WTC11 (cell line): ENCODE measurements at regions not wholly inside any gene's neighbourhood (a gene's known extent, or its start where the extent isn't known, plus 50 kb on each side); places are given as distances from the start of the nearest gene placed in this dataset.
A peak's percentile ranks its signal among the peaks of the same experiment; 100 is the strongest.

Experiments used
- ATAC-seq: fragments of 200-7000 bp; cut with Tn5 transposase; 2 replicates; pipeline ENCODE4 v1.10.0; 2021; ENCODE audit warnings: mild to moderate bottlenecking, moderate library complexity
- CTCF ChIA-PET: fragments of 300-600 bp; sonication (Branson Sonifier 250); formaldehyde crosslinking; loops from one replicate; lab custom pipeline; 2021; ENCODE audit warnings: antibody characterized with exemption; lab: Charles Lee
- POLR2A ChIA-PET: fragments of 350-600 bp; sonication (Branson Sonifier 250); formaldehyde crosslinking; loops from one replicate; lab custom pipeline; 2021; ENCODE audit warnings: antibody characterized with exemption; lab: Charles Lee
- DNase-seq: peaks from one replicate; pipeline ENCODE4 v3.0.0; 2021; ENCODE audit warnings: low spot score
- H3K27ac Mint-ChIP-seq: 2 replicates; pipeline ENCODE4 v1.8.0; 2021; ENCODE audit warnings: mixed read lengths
- H3K27me3 Mint-ChIP-seq: 2 replicates; pipeline ENCODE4 v1.8.0; 2021; ENCODE audit warnings: low read depth, mild to moderate bottlenecking, moderate library complexity, mixed read lengths
- H3K36me3 Mint-ChIP-seq: 2 replicates; pipeline ENCODE4 v1.8.0; 2021; ENCODE audit warnings: mixed read lengths
- H3K4me1 Mint-ChIP-seq: 2 replicates; pipeline ENCODE4 v1.8.0; 2022; ENCODE audit warnings: mixed read lengths
- H3K4me3 Mint-ChIP-seq: 2 replicates; pipeline ENCODE4 v1.8.0; 2021; ENCODE audit warnings: mild to moderate bottlenecking, moderate library complexity, mixed read lengths
- H3K9me3 Mint-ChIP-seq: 2 replicates; pipeline ENCODE4 v1.8.0; 2021; ENCODE audit warnings: mixed read lengths
- ETV6 ChIP-seq: sonication (generic); formaldehyde crosslinking; IDR thresholded peaks from 2 replicates; pipeline ENCODE4 v1.8.1; 2022; ENCODE audit warnings: mild to moderate bottlenecking, missing genetic modification reagents
- FOXK1 ChIP-seq: sonication (generic); formaldehyde crosslinking; IDR thresholded peaks from 2 replicates; pipeline ENCODE4 v1.8.0; 2022; ENCODE audit warnings: mild to moderate bottlenecking, moderate library complexity, missing genetic modification reagents
- GTF2I ChIP-seq: fragments of 250-450 bp; sonication (Bioruptor Pico); conservative IDR thresholded peaks from 2 replicates; pipeline ENCODE4 v1.4.0; 2021; ENCODE audit warnings: mild to moderate bottlenecking
- SP1 ChIP-seq: sonication (generic); formaldehyde crosslinking; conservative IDR thresholded peaks from 2 replicates; pipeline ENCODE4 v1.8.1; 2022; ENCODE audit warnings: missing genetic modification reagents
- ZBTB21 ChIP-seq: sonication (generic); formaldehyde crosslinking; IDR thresholded peaks from 2 replicates; pipeline ENCODE4 v1.8.1; 2023; ENCODE audit warnings: mild to moderate bottlenecking, missing genetic modification reagents, borderline replicate concordance
- ZNF219 ChIP-seq: sonication (generic); formaldehyde crosslinking; IDR thresholded peaks from 2 replicates; pipeline ENCODE4 v1.8.0; 2023; ENCODE audit warnings: missing genetic modification reagents, mild to moderate bottlenecking, borderline replicate concordance
- TF ChIP-seq, protein P1 (sequence below): sonication (generic); formaldehyde crosslinking; IDR thresholded peaks from 2 replicates; pipeline ENCODE4 v1.8.1; 2023; ENCODE audit warnings: mild to moderate bottlenecking, missing genetic modification reagents, borderline replicate concordance
- TF ChIP-seq, protein P2 (sequence below): sonication (generic); formaldehyde crosslinking; IDR thresholded peaks from 2 replicates; pipeline ENCODE4 v1.8.0; 2022; ENCODE audit warnings: mild to moderate bottlenecking, missing genetic modification reagents
- TF ChIP-seq, protein P3 (sequence below): fragments of 250-450 bp; sonication (Bioruptor Pico); IDR thresholded peaks from 2 replicates; pipeline ENCODE4 v1.9.0; 2021; ENCODE audit warnings: moderate library complexity, mild to moderate bottlenecking, inconsistent platforms, borderline replicate concordance
- TF ChIP-seq, protein P4 (sequence below): sonication (generic); formaldehyde crosslinking; IDR thresholded peaks from 2 replicates; pipeline ENCODE4 v1.8.0; 2022; ENCODE audit warnings: missing genetic modification reagents
- TF ChIP-seq, protein P5 (sequence below): sonication (generic); formaldehyde crosslinking; IDR thresholded peaks from 2 replicates; pipeline ENCODE4 v1.8.1; 2023; ENCODE audit warnings: mild to moderate bottlenecking, missing genetic modification reagents, moderate library complexity
- TF ChIP-seq, protein P6 (sequence below): sonication (generic); formaldehyde crosslinking; IDR thresholded peaks from 2 replicates; pipeline ENCODE4 v1.8.1; 2022; ENCODE audit warnings: mild to moderate bottlenecking, moderate library complexity, missing genetic modification reagents
- TF ChIP-seq, protein P7 (sequence below): fragments of 250-450 bp; sonication (Bioruptor Pico); IDR thresholded peaks from 2 replicates; pipeline ENCODE4 v2.1.2; 2022; ENCODE audit warnings: mild to moderate bottlenecking, moderate library complexity
- TF ChIP-seq, protein P8 (sequence below): fragments of 250-450 bp; sonication (Bioruptor Pico); IDR thresholded peaks from 2 replicates; pipeline ENCODE4 v1.9.0; 2021; ENCODE audit warnings: mild to moderate bottlenecking

DNA sequence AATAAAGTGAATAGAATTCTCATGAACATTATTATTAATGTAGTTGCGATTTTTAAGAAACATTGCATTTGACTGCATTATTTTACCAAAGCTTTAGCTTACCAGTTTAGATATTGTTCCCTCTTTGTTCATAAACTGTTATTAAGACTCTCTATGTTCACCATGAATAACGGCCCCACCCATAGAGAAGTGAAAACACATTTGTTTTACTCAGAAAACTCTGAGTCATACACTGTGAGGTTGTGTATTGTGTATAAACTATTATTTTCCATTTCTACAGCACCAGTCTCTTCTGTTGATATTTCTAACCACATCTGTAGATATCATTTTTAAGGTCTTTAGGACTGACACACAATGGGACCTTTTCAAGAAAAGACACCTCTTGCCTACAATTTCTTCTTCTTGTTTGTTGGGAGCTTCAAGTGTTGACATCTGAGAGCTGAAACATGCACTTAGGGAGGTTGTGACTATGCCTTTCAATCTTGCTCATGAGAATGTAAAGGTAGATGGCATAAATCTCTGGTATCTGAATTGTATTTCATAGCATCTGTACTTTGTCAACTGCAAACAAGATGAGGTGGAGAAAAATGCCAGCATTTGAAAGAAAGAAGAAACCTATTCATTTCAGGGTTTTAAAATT, 252.9 kb upstream of the CDH8 start (continued):
- TF ChIP-seq, protein P1, sequence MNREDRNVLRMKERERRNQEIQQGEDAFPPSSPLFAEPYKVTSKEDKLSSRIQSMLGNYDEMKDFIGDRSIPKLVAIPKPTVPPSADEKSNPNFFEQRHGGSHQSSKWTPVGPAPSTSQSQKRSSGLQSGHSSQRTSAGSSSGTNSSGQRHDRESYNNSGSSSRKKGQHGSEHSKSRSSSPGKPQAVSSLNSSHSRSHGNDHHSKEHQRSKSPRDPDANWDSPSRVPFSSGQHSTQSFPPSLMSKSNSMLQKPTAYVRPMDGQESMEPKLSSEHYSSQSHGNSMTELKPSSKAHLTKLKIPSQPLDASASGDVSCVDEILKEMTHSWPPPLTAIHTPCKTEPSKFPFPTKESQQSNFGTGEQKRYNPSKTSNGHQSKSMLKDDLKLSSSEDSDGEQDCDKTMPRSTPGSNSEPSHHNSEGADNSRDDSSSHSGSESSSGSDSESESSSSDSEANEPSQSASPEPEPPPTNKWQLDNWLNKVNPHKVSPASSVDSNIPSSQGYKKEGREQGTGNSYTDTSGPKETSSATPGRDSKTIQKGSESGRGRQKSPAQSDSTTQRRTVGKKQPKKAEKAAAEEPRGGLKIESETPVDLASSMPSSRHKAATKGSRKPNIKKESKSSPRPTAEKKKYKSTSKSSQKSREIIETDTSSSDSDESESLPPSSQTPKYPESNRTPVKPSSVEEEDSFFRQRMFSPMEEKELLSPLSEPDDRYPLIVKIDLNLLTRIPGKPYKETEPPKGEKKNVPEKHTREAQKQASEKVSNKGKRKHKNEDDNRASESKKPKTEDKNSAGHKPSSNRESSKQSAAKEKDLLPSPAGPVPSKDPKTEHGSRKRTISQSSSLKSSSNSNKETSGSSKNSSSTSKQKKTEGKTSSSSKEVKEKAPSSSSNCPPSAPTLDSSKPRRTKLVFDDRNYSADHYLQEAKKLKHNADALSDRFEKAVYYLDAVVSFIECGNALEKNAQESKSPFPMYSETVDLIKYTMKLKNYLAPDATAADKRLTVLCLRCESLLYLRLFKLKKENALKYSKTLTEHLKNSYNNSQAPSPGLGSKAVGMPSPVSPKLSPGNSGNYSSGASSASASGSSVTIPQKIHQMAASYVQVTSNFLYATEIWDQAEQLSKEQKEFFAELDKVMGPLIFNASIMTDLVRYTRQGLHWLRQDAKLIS (CRISPR knock-in tag) = no peak
- TF ChIP-seq, protein P2, sequence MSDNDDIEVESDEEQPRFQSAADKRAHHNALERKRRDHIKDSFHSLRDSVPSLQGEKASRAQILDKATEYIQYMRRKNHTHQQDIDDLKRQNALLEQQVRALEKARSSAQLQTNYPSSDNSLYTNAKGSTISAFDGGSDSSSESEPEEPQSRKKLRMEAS (CRISPR knock-in tag) = no peak
- TF ChIP-seq, protein P3, sequence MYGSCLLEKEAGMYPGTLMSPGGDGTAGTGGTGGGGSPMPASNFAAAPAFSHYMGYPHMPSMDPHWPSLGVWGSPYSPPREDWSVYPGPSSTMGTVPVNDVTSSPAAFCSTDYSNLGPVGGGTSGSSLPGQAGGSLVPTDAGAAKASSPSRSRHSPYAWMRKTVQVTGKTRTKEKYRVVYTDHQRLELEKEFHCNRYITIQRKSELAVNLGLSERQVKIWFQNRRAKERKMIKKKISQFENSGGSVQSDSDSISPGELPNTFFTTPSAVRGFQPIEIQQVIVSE = no peak

DNA sequence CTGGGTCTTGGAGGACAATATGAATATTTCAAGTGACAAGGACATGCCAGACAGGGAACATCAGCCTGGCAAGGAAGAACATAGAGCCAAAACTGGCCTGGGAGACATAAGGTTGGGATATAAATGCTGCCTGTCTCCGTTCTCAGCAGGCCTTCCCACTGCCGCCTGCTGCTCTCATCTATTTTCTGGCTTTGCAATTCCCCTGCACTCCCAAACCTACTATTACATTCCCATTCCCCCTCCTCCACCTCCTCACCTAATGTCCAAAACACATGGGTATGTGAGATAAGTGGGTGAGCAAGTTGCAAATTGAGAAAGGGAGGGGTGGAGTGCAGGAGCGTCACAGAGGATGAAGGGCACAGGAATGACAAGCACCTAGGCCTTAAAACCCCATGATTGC, 244.3 kb upstream of the CDH8 start:
- peak; percentile 18; the same call in 1 of the 2 replicates for ATAC-seq
- Mint-ChIP-seq H3K4me1 (peaks cover 21% of the 10 kb centered on the region), H3K27ac (no peak overlapping the region), H3K9me3 (no peaks in the 10 kb centered on the region), H3K4me3 (no peak overlapping the region), H3K27me3 (no peaks in the 10 kb centered on the region), H3K36me3 (no peaks in the 10 kb centered on the region)
- ChIA-PET POLR2A (no interaction called here), CTCF (interaction anchor here (2.1 kb wide), 1 partner anchor 24 kb away, joined by 4 read pairs; no protein-coding TSS in a partner anchor)
- TF ChIP-seq, protein P4, sequence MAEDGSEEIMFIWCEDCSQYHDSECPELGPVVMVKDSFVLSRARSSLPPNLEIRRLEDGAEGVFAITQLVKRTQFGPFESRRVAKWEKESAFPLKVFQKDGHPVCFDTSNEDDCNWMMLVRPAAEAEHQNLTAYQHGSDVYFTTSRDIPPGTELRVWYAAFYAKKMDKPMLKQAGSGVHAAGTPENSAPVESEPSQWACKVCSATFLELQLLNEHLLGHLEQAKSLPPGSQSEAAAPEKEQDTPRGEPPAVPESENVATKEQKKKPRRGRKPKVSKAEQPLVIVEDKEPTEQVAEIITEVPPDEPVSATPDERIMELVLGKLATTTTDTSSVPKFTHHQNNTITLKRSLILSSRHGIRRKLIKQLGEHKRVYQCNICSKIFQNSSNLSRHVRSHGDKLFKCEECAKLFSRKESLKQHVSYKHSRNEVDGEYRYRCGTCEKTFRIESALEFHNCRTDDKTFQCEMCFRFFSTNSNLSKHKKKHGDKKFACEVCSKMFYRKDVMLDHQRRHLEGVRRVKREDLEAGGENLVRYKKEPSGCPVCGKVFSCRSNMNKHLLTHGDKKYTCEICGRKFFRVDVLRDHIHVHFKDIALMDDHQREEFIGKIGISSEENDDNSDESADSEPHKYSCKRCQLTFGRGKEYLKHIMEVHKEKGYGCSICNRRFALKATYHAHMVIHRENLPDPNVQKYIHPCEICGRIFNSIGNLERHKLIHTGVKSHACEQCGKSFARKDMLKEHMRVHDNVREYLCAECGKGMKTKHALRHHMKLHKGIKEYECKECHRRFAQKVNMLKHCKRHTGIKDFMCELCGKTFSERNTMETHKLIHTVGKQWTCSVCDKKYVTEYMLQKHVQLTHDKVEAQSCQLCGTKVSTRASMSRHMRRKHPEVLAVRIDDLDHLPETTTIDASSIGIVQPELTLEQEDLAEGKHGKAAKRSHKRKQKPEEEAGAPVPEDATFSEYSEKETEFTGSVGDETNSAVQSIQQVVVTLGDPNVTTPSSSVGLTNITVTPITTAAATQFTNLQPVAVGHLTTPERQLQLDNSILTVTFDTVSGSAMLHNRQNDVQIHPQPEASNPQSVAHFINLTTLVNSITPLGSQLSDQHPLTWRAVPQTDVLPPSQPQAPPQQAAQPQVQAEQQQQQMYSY (CRISPR knock-in tag) = no peak
- no peak for TF ChIP-seq ETV6 (CRISPR knock-in tag)
- TF ChIP-seq, protein P5, sequence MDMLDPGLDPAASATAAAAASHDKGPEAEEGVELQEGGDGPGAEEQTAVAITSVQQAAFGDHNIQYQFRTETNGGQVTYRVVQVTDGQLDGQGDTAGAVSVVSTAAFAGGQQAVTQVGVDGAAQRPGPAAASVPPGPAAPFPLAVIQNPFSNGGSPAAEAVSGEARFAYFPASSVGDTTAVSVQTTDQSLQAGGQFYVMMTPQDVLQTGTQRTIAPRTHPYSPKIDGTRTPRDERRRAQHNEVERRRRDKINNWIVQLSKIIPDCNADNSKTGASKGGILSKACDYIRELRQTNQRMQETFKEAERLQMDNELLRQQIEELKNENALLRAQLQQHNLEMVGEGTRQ (CRISPR knock-in tag) = no peak
- TF ChIP-seq, protein P6, sequence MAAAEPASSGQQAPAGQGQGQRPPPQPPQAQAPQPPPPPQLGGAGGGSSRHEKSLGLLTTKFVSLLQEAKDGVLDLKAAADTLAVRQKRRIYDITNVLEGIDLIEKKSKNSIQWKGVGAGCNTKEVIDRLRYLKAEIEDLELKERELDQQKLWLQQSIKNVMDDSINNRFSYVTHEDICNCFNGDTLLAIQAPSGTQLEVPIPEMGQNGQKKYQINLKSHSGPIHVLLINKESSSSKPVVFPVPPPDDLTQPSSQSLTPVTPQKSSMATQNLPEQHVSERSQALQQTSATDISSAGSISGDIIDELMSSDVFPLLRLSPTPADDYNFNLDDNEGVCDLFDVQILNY (CRISPR knock-in tag) = no peak
- TF ChIP-seq, protein P7, sequence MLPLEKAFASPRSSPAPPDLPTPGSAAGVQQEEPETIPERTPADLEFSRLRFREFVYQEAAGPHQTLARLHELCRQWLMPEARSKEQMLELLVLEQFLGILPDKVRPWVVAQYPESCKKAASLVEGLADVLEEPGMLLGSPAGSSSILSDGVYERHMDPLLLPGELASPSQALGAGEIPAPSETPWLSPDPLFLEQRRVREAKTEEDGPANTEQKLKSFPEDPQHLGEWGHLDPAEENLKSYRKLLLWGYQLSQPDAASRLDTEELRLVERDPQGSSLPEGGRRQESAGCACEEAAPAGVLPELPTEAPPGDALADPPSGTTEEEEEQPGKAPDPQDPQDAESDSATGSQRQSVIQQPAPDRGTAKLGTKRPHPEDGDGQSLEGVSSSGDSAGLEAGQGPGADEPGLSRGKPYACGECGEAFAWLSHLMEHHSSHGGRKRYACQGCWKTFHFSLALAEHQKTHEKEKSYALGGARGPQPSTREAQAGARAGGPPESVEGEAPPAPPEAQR (CRISPR knock-in tag) = no peak
- no peak for TF ChIP-seq ZNF219
- no peak for TF ChIP-seq FOXK1 (CRISPR knock-in tag)
- TF ChIP-seq SP1 (CRISPR knock-in tag) = no peak
- TF ChIP-seq, protein P8, sequence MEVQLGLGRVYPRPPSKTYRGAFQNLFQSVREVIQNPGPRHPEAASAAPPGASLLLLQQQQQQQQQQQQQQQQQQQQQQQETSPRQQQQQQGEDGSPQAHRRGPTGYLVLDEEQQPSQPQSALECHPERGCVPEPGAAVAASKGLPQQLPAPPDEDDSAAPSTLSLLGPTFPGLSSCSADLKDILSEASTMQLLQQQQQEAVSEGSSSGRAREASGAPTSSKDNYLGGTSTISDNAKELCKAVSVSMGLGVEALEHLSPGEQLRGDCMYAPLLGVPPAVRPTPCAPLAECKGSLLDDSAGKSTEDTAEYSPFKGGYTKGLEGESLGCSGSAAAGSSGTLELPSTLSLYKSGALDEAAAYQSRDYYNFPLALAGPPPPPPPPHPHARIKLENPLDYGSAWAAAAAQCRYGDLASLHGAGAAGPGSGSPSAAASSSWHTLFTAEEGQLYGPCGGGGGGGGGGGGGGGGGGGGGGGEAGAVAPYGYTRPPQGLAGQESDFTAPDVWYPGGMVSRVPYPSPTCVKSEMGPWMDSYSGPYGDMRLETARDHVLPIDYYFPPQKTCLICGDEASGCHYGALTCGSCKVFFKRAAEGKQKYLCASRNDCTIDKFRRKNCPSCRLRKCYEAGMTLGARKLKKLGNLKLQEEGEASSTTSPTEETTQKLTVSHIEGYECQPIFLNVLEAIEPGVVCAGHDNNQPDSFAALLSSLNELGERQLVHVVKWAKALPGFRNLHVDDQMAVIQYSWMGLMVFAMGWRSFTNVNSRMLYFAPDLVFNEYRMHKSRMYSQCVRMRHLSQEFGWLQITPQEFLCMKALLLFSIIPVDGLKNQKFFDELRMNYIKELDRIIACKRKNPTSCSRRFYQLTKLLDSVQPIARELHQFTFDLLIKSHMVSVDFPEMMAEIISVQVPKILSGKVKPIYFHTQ (CRISPR knock-in tag) = no peak
- no peak for TF ChIP-seq ZBTB21 (CRISPR knock-in tag)
- no peak for TF ChIP-seq GTF2I
- DNase-seq = no peak
